H1 (cell line): ENCODE measurements at regions not wholly inside any gene's neighbourhood (a gene's known extent, or its start where the extent isn't known, plus 50 kb on each side); places are given as distances from the start of the nearest gene placed in this dataset.

Source experiments
- CTCF ChIA-PET: fragments of 300-600 bp; sonication (Branson Sonifier 250); formaldehyde crosslinking; loops from one replicate; lab custom pipeline; 2021; ENCODE audit not compliant: partially characterized antibody; lab: Charles Lee
- POLR2A ChIA-PET: fragments of 300-600 bp; sonication (Branson Sonifier 250); formaldehyde crosslinking; loops from one replicate; lab custom pipeline; 2021; ENCODE audit warnings: inconsistent platforms; ENCODE audit not compliant: partially characterized antibody; lab: Charles Lee
- DNase-seq, 2 experiments: peaks; one replicate each; pipeline versions ENCODE4 v3.0.0 to v3.0.0-alpha.2; 2010 to 2022; ENCODE audit warnings: low spot score in 2 of 2, low read depth in 1 of 2, mixed read lengths in 1 of 2
- FAIRE-seq: peaks from 2 replicates; lab custom pipeline; 2011; peaks lifted over from hg19 to GRCh38; lab: Jason Lieb, UNC
- H2AFZ ChIP-seq: 2 replicates; pipeline ENCODE4 v1.8.1; 2012; ENCODE audit warnings: low read length, inconsistent platforms
- H2AK5ac ChIP-seq: 2 replicates; pipeline ENCODE4 v1.6.1; 2013; ENCODE audit warnings: low read depth, low read length
- H2BK120ac ChIP-seq: replicated peaks from 2 replicates; pipeline ENCODE3; 2013; ENCODE audit warnings: low read depth, low read length, inconsistent platforms
- H2BK12ac ChIP-seq: 2 replicates; pipeline ENCODE4 v1.6.1; 2013; ENCODE audit warnings: low read depth, low read length
- H2BK15ac ChIP-seq: 2 replicates; pipeline ENCODE4 v1.6.1; 2013; ENCODE audit warnings: low read length
- H2BK20ac ChIP-seq: 2 replicates; pipeline ENCODE4 v1.6.1; 2013; ENCODE audit warnings: low read length
- H2BK5ac ChIP-seq: 2 replicates; pipeline ENCODE4 v1.6.1; 2013; ENCODE audit warnings: low read depth, low read length
- H3K14ac ChIP-seq: 2 replicates; pipeline ENCODE4 v1.6.1; 2013; ENCODE audit warnings: inconsistent platforms; ENCODE audit not compliant: insufficient read length
- H3K18ac ChIP-seq: 2 replicates; pipeline ENCODE4 v1.6.1; 2013; ENCODE audit warnings: low read length; ENCODE audit errors: extremely low read depth
- H3K23ac ChIP-seq: 2 replicates; pipeline ENCODE4 v1.6.1; 2013; ENCODE audit warnings: inconsistent platforms; ENCODE audit not compliant: insufficient read length
- H3K23me2 ChIP-seq: 2 replicates; pipeline ENCODE4 v1.6.1; 2013; ENCODE audit warnings: low read depth, low read length
- H3K27ac ChIP-seq: 2 replicates; pipeline ENCODE4 v1.6.1; 2011; ENCODE audit warnings: low read depth, low read length, inconsistent platforms
- H3K27me3 ChIP-seq, 4 experiments: replicated peaks in 1 of 4; 1 replicate in 1 of 4; 2 replicates in 3 of 4; pipeline versions ENCODE4 v1.6.1 to v1.8.1; 2011 to 2013; ENCODE audit warnings: low read length in 3 of 4, mild to moderate bottlenecking in 3 of 4, inconsistent platforms in 2 of 4, mixed read lengths in 2 of 4, moderate library complexity in 1 of 4; ENCODE audit not compliant: control insufficient read depth in 3 of 4, insufficient read depth in 3 of 4; ENCODE audit errors: extremely low read depth in 1 of 4
- H3K36me3 ChIP-seq, 4 experiments: 2 replicates each; pipeline versions ENCODE4 v1.6.1 to v1.8.1; 2011 to 2013; ENCODE audit warnings: mild to moderate bottlenecking in 4 of 4, low read length in 3 of 4, moderate library complexity in 2 of 4, control low read depth in 1 of 4, inconsistent platforms in 1 of 4; ENCODE audit not compliant: insufficient read depth in 4 of 4, control insufficient read depth in 2 of 4
- H3K4ac ChIP-seq: replicated peaks from 2 replicates; pipeline ENCODE3; 2013; ENCODE audit warnings: low read length, low read depth, mixed read lengths, inconsistent platforms; ENCODE audit not compliant: insufficient read length
- H3K4me1 ChIP-seq, 4 experiments: replicated peaks in 1 of 4; 1 replicate in 1 of 4; 2 replicates in 3 of 4; pipeline versions ENCODE4 v1.6.1 to v1.8.1; 2011 to 2013; ENCODE audit warnings: low read length in 3 of 4, inconsistent platforms in 2 of 4, mixed read lengths in 1 of 4; ENCODE audit not compliant: insufficient read depth in 4 of 4, control insufficient read depth in 3 of 4
- H3K4me2 ChIP-seq, 2 experiments: 2 replicates each; pipeline versions ENCODE4 v1.6.1 to v1.8.1; 2011 to 2013; ENCODE audit warnings: low read depth in 2 of 2, low read length in 2 of 2, control low read depth in 1 of 2, inconsistent platforms in 1 of 2, mild to moderate bottlenecking in 1 of 2; ENCODE audit not compliant: insufficient read depth in 1 of 2
- H3K4me3 ChIP-seq, 4 experiments: fragments of 200-600, 300-600 bp in 1 of 4; sonication (generic), shearing (Covaris generic), sonication (Bioruptor Twin) in 1 of 4; 2 replicates each; pipeline versions ENCODE4 v1.5.1 to v1.8.1; 2011 to 2016; ENCODE audit warnings: low read length in 4 of 4, low read depth in 3 of 4, control low read depth in 2 of 4, inconsistent platforms in 2 of 4, mild to moderate bottlenecking in 2 of 4, mixed read lengths in 1 of 4, moderate library complexity in 1 of 4; ENCODE audit not compliant: insufficient read depth in 2 of 4; ENCODE audit errors: extremely low read depth in 1 of 4
- H3K56ac ChIP-seq: replicated peaks from 2 replicates; pipeline ENCODE3; 2013; ENCODE audit warnings: low read depth, mild to moderate bottlenecking, mixed read lengths, low read length, inconsistent platforms; ENCODE audit not compliant: insufficient read length
- H3K79me1 ChIP-seq: 2 replicates; pipeline ENCODE4 v1.6.1; 2013; ENCODE audit warnings: low read depth, low read length, control low read depth
- H3K79me2 ChIP-seq, 2 experiments: 2 replicates each; pipeline versions ENCODE4 v1.6.1 to v1.8.1; 2012 to 2013; ENCODE audit warnings: low read length in 2 of 2, mild to moderate bottlenecking in 2 of 2, inconsistent platforms in 1 of 2; ENCODE audit not compliant: insufficient read depth in 2 of 2, control insufficient read depth in 1 of 2
- H3K9ac ChIP-seq, 4 experiments: replicated peaks in 1 of 4; 1 replicate in 1 of 4; 2 replicates in 3 of 4; pipeline versions ENCODE4 v1.6.1 to v1.8.1; 2011 to 2013; ENCODE audit warnings: low read depth in 3 of 4, low read length in 3 of 4, control low read depth in 2 of 4, mild to moderate bottlenecking in 2 of 4, moderate library complexity in 2 of 4, inconsistent platforms in 1 of 4; ENCODE audit errors: extremely low read depth in 1 of 4
- H3K9me3 ChIP-seq, 2 experiments: 2 replicates each; pipeline versions ENCODE4 v1.6.1 to v1.8.1; 2012 to 2013; ENCODE audit warnings: mild to moderate bottlenecking in 2 of 2, moderate library complexity in 2 of 2, control low read depth in 1 of 2, inconsistent platforms in 1 of 2, low read depth in 1 of 2, low read length in 1 of 2, mixed read lengths in 1 of 2; ENCODE audit not compliant: insufficient read depth in 2 of 2
- H4K20me1 ChIP-seq, 2 experiments: replicated peaks in 1 of 2; 2 replicates each; pipeline versions ENCODE3 to v1.8.1; 2011 to 2013; ENCODE audit warnings: inconsistent platforms in 2 of 2, low read length in 2 of 2, mild to moderate bottlenecking in 1 of 2; ENCODE audit not compliant: insufficient read depth in 2 of 2, control insufficient read depth in 1 of 2
- H4K5ac ChIP-seq: 2 replicates; pipeline ENCODE4 v1.6.1; 2013; ENCODE audit warnings: low read length, low read depth, mixed read lengths, inconsistent platforms; ENCODE audit not compliant: insufficient read length
- H4K8ac ChIP-seq: 2 replicates; pipeline ENCODE4 v1.8.0; 2013; ENCODE audit warnings: mild to moderate bottlenecking, moderate library complexity, low read length, inconsistent platforms; ENCODE audit not compliant: insufficient read depth; ENCODE audit errors: extremely low read depth
- H4K91ac ChIP-seq: replicated peaks from 2 replicates; pipeline ENCODE3; 2013; ENCODE audit warnings: low read length, mixed read lengths, inconsistent platforms; ENCODE audit not compliant: insufficient read length
- KDM4A ChIP-seq: IDR thresholded peaks from one replicate; pipeline ENCODE4 v1.7.1; 2012; ENCODE audit warnings: low read depth, mild to moderate bottlenecking, moderate library complexity, low read length, inconsistent platforms; ENCODE audit not compliant: severe bottlenecking
- SIN3A ChIP-seq, 2 experiments: IDR thresholded peaks in 1 of 2; conservative IDR thresholded peaks in 1 of 2; 2 replicates each; pipeline ENCODE4 v1.6.1; 2011 to 2012; ENCODE audit warnings: low read length in 2 of 2, improper control_type of control experiment in 1 of 2, low read depth in 1 of 2, mild to moderate bottlenecking in 1 of 2
- WGBS, 2 experiments: shearing (Covaris generic) in 1 of 2; methylation state at CpG; one replicate each; pipeline versions ENCODE4 v1.1.6 to v1.1.7; 2013 to 2015; ENCODE audit warnings: low lambda C conversion rate in 2 of 2, mixed read lengths in 2 of 2, inconsistent platforms in 1 of 2, low coverage in 1 of 2, missing lambda C conversion rate in 1 of 2; ENCODE audit not compliant: insufficient replicate concordance in 2 of 2, insufficient coverage in 1 of 2, insufficient read length in 1 of 2; ENCODE audit errors: extremely low coverage in 1 of 2, missing lambda C conversion rate in 1 of 2; 5-methylcytosine and 5-hydroxymethylcytosine counted together
- TF ChIP-seq, protein P1 (sequence below): IDR thresholded peaks from 2 replicates; pipeline ENCODE4 v1.6.1; 2012; ENCODE audit warnings: inconsistent platforms

DNA sequence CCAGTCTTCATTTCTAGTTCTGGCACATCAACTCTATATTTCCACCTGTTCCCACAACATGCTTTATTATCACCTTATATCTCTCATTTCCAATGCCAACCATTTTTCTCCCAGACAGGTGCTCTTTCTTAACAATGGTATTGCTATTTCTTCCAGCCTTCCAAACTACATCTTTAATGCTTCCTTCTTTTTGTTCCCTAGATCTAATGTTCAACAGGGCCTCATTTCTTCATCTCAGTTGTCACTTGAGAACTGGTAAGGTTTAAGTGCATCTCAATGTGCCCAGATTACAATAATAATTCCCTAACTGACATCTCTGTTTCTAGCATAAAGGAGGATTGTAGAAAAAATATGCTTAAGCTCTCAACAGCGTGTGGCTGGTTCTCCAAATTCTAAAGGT, 272.6 kb downstream of the COX7C start:
- CTCF ChIA-PET: interaction anchor here (1.0 to 1.1 kb wide), 2 partner anchors 9 to 125 kb away, joined by 3 to 4 read pairs; no protein-coding TSS in a partner anchor
- Histone ChIP-seq H4K8ac (no peak overlapping the region), H2BK5ac (no peak overlapping the region), H3K79me1 (no peaks in the 10 kb centered on the region), H3K18ac (no peak overlapping the region), H2BK20ac (no peak overlapping the region), H3K23me2 (no peaks in the 10 kb centered on the region; the same call in 1 of the 2 replicates), H2BK15ac (no peak overlapping the region), H2BK12ac (no peak overlapping the region), H4K5ac (no peak overlapping the region), H3K9ac (no peak overlapping the region), H2AFZ (no peak overlapping the region), H3K27me3 (no peaks in the 10 kb centered on the region), H3K4me2 (no peak overlapping the region), H3K23ac (no peak overlapping the region), H4K91ac (no peak overlapping the region), H3K14ac (no peak overlapping the region), H3K36me3 (no peaks in the 10 kb centered on the region), H3K4me3 (no peak overlapping the region), H3K27ac (no peak overlapping the region), H3K56ac (no peak overlapping the region), H3K4ac (no peak overlapping the region), H4K20me1 (no peaks in the 10 kb centered on the region), H3K9me3 (no peaks in the 10 kb centered on the region), H3K4me1 (no peaks in the 10 kb centered on the region), H3K79me2 (no peaks in the 10 kb centered on the region), H2BK120ac (no peak overlapping the region), H2AK5ac (no peak overlapping the region)
- POLR2A ChIA-PET: no interaction called here
- DNase-seq (no peak), FAIRE-seq (no peak)
- 89% methylated on average over 1 of the region's 1 CpG; no CpG with 5 or more reads in 1 of the 2 experiments for WGBS, 2 experiments
- TF ChIP-seq KDM4A (no peak), SIN3A (conservative IDR thresholded peaks at IDR 0.05 in 1 of 2, IDR thresholded peaks at IDR 0.05 in 1 of 2; ENCODE audit: low read depth in 1 of 2, low read length in 2 of 2) (no peak)
- TF ChIP-seq, protein P1, sequence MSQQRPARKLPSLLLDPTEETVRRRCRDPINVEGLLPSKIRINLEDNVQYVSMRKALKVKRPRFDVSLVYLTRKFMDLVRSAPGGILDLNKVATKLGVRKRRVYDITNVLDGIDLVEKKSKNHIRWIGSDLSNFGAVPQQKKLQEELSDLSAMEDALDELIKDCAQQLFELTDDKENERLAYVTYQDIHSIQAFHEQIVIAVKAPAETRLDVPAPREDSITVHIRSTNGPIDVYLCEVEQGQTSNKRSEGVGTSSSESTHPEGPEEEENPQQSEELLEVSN: no peak
